B cell (primary cell): ENCODE measurements at regions not wholly inside any gene's neighbourhood (a gene's known extent, or its start where the extent isn't known, plus 50 kb on each side); places are given as distances from the start of the nearest gene placed in this dataset.

Experiments used
- EZH2 ChIP-seq: IDR thresholded peaks from 2 replicates; pipeline ENCODE4 v1.6.1; 2012; ENCODE audit warnings: borderline replicate concordance, low read depth, mild to moderate bottlenecking, moderate library complexity, low read length; ENCODE audit not compliant: insufficient read depth, poor library complexity, severe bottlenecking
- TF ChIP-seq, protein P1 (sequence below): fragments of 200-600 bp; IDR thresholded peaks from one replicate; pipeline ENCODE4 v1.8.0; 2022; ENCODE audit warnings: antibody characterized with exemption, mild to moderate bottlenecking

DNA sequence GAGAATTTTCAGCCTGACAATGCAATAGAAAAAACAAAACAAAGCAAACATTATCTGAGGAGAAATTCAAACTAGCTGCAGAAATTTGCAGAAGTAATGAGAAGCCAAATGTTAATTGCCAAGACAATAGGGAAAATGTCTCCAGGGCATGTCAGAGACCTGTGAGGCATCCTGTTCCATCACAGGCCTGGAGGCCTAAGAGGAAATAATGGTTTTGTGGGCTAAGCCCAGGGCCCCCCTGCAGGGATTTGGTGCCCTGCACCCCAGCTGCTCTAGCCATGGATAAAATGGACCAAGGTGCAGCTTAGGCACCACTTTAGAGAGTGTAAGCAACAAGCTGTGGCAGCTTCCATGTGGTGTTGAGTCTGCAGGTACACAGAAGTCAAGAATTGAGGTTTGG lies 401.2 kb upstream of the NECTIN3 start:
- TF ChIP-seq, protein P1, sequence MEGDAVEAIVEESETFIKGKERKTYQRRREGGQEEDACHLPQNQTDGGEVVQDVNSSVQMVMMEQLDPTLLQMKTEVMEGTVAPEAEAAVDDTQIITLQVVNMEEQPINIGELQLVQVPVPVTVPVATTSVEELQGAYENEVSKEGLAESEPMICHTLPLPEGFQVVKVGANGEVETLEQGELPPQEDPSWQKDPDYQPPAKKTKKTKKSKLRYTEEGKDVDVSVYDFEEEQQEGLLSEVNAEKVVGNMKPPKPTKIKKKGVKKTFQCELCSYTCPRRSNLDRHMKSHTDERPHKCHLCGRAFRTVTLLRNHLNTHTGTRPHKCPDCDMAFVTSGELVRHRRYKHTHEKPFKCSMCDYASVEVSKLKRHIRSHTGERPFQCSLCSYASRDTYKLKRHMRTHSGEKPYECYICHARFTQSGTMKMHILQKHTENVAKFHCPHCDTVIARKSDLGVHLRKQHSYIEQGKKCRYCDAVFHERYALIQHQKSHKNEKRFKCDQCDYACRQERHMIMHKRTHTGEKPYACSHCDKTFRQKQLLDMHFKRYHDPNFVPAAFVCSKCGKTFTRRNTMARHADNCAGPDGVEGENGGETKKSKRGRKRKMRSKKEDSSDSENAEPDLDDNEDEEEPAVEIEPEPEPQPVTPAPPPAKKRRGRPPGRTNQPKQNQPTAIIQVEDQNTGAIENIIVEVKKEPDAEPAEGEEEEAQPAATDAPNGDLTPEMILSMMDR: no peak
- no peak for TF ChIP-seq EZH2
